ENCODE measurements at regions not wholly inside any gene's neighbourhood (a gene's known extent, or its start where the extent isn't known, plus 50 kb on each side); places are given as distances from the start of the nearest gene placed in this dataset.

DNA sequence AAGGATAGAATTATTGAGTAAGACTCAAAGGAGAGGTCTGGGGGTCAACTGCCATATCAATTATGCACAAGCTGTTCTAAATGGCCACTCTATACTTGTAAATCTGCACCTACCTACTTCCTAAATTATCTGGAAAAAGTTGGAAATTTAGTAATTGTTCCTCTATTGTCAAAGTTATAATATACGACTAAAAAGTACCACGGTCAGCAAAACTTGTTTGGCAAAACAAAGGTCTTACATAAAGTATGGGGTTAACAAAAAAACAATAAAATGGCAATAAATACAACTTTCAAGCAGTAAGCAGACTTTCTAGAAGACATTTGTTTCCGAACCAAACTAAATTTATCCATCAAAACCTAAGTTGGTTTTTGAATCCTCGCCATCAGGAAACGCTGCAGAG, 309.7 kb downstream of the FRK start:
- FAIRE-seq (no peak), DNase-seq (ENCODE audit: low read depth, low spot score) (no peak)
- intact Hi-C loops (cut with micrococcal nuclease) (no loop called here), dilution Hi-C loops (cut with MboI; ENCODE audit: extremely low pct_ligation_motif_present, low sequenced_read_pairs) (no loop called here)
- Histone ChIP-seq H4K20me1 (replicated peaks; ENCODE audit: control insufficient read depth, extremely low read depth, insufficient read depth, low read length) (no peaks in the 10 kb centered on the region), H3K4me1 (ENCODE audit: control insufficient read depth, extremely low read depth, insufficient read depth, low read length) (no peaks in the 10 kb centered on the region), H3K27ac (ENCODE audit: insufficient read depth, low read depth, low read length) (no peak overlapping the region), H3K9me1 (replicated peaks; ENCODE audit: control insufficient read depth, extremely low read depth, insufficient read depth, low read length) (no peaks in the 10 kb centered on the region), H3K79me2 (ENCODE audit: control insufficient read depth, insufficient read depth, low read length) (no peaks in the 10 kb centered on the region), H3K36me3 (ENCODE audit: control insufficient read depth in 2 of 2, extremely low read depth in 1 of 2, insufficient read depth in 2 of 2, low read length in 2 of 2) (no peaks in the 10 kb centered on the region), H3K9me3 (replicated peaks; ENCODE audit: control insufficient read depth, insufficient read depth, low read length) (no peaks in the 10 kb centered on the region), H3K4me2 (ENCODE audit: insufficient read depth, low read length) (no peak overlapping the region), H2AFZ (ENCODE audit: low read depth, low read length) (no peak overlapping the region), H3K9ac (replicated peaks; ENCODE audit: extremely low read depth, insufficient read depth, low read length) (no peak overlapping the region), H3K27me3 (ENCODE audit: control insufficient read depth in 2 of 2, insufficient read depth in 2 of 2, low read length in 2 of 2) (no peaks in the 10 kb centered on the region), H3K4me3 (replicated peaks in 1 of 3; ENCODE audit: insufficient read depth in 1 of 3, low read depth in 1 of 3, low read length in 3 of 3) (no peak overlapping the region)
- POLR2A ChIA-PET: no interaction called here
- CTCF ChIA-PET: no interaction called here
- BruUV-seq (replicated peaks): no TSS peak
- TF ChIP-seq MAX (IDR thresholded peaks at IDR 0.05; ENCODE audit: insufficient read depth, insufficient read length) (no peak), POLR2AphosphoS5 (IDR thresholded peaks at IDR 0.05; ENCODE audit: insufficient read depth, low read depth, low read length) (no peak), POLR2A (IDR thresholded peaks at IDR 0.05; ENCODE audit: low read depth, low read length) (no peak)

DNA sequence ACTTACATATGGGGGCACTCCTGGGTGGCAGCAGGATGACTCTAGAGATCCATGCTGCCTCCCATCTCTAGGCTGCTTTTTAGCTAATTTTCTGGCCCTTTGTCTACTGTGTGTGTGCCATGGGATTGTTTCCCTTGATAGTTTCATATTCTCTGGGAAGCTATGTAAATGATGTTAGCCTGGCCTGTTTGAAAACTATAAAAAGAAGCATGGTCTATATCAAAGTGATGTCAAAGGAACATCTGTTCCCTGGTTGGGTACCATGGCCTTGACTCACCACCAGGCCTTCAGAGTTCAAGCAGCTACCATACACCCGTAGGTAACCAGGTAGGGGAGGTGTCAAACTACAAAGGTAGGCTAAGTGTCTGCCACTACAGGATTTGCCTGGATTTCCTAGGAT, 310.4 kb downstream of the FRK start:
- no TSS peak for BruUV-seq (replicated peaks)
- Histone ChIP-seq H3K27me3 (ENCODE audit: control insufficient read depth in 2 of 2, insufficient read depth in 2 of 2, low read length in 2 of 2) (no peaks in the 10 kb centered on the region), H4K20me1 (replicated peaks; ENCODE audit: control insufficient read depth, extremely low read depth, insufficient read depth, low read length) (no peaks in the 10 kb centered on the region), H3K4me3 (replicated peaks in 1 of 3; ENCODE audit: insufficient read depth in 1 of 3, low read depth in 1 of 3, low read length in 3 of 3) (no peak overlapping the region), H3K79me2 (ENCODE audit: control insufficient read depth, insufficient read depth, low read length) (no peaks in the 10 kb centered on the region), H3K27ac (ENCODE audit: insufficient read depth, low read depth, low read length) (no peak overlapping the region), H2AFZ (ENCODE audit: low read depth, low read length) (no peak overlapping the region), H3K4me2 (ENCODE audit: insufficient read depth, low read length) (no peak overlapping the region), H3K9me3 (replicated peaks; ENCODE audit: control insufficient read depth, insufficient read depth, low read length) (no peaks in the 10 kb centered on the region), H3K4me1 (ENCODE audit: control insufficient read depth, extremely low read depth, insufficient read depth, low read length) (no peaks in the 10 kb centered on the region), H3K9me1 (replicated peaks; ENCODE audit: control insufficient read depth, extremely low read depth, insufficient read depth, low read length) (no peaks in the 10 kb centered on the region), H3K36me3 (ENCODE audit: control insufficient read depth in 2 of 2, extremely low read depth in 1 of 2, insufficient read depth in 2 of 2, low read length in 2 of 2) (no peaks in the 10 kb centered on the region), H3K9ac (replicated peaks; ENCODE audit: extremely low read depth, insufficient read depth, low read length) (no peak overlapping the region)
- intact Hi-C loops (cut with micrococcal nuclease) (no loop called here), dilution Hi-C loops (cut with MboI; ENCODE audit: extremely low pct_ligation_motif_present, low sequenced_read_pairs) (no loop called here)
- DNase-seq (ENCODE audit: low read depth, low spot score): no peak
- POLR2A ChIA-PET: no interaction called here
- FAIRE-seq: no peak
- no peak for TF ChIP-seq GATA2 (IDR thresholded peaks at IDR 0.05; ENCODE audit: insufficient read depth, insufficient read length, low read depth, low read length)
- TF ChIP-seq POLR2AphosphoS5 (IDR thresholded peaks at IDR 0.05; ENCODE audit: insufficient read depth, low read depth, low read length): no peak
- no peak for TF ChIP-seq JUN (IDR thresholded peaks at IDR 0.05; ENCODE audit: borderline replicate concordance, insufficient read depth, insufficient read length, low read depth)
- TF ChIP-seq FOS (IDR thresholded peaks at IDR 0.05; ENCODE audit: borderline replicate concordance, insufficient read depth, low read length): no peak
- no peak for TF ChIP-seq POLR2A (IDR thresholded peaks at IDR 0.05; ENCODE audit: low read depth, low read length)
- no peak for TF ChIP-seq MAX (IDR thresholded peaks at IDR 0.05; ENCODE audit: insufficient read depth, insufficient read length)
- TF ChIP-seq MYC (IDR thresholded peaks at IDR 0.05; ENCODE audit: low read depth, low read length): no peak
- TF ChIP-seq, protein P1, sequence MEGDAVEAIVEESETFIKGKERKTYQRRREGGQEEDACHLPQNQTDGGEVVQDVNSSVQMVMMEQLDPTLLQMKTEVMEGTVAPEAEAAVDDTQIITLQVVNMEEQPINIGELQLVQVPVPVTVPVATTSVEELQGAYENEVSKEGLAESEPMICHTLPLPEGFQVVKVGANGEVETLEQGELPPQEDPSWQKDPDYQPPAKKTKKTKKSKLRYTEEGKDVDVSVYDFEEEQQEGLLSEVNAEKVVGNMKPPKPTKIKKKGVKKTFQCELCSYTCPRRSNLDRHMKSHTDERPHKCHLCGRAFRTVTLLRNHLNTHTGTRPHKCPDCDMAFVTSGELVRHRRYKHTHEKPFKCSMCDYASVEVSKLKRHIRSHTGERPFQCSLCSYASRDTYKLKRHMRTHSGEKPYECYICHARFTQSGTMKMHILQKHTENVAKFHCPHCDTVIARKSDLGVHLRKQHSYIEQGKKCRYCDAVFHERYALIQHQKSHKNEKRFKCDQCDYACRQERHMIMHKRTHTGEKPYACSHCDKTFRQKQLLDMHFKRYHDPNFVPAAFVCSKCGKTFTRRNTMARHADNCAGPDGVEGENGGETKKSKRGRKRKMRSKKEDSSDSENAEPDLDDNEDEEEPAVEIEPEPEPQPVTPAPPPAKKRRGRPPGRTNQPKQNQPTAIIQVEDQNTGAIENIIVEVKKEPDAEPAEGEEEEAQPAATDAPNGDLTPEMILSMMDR (IDR thresholded peaks at IDR 0.05; ENCODE audit: extremely low read depth in 1 of 2, insufficient read depth in 1 of 2, low read depth in 1 of 2, low read length in 2 of 2): no peak
- TF ChIP-seq EZH2 (IDR thresholded peaks at IDR 0.05; ENCODE audit: borderline replicate concordance, low read depth, low read length, severe bottlenecking): no peak
- CTCF ChIA-PET: no interaction called here
